ENCODE measurements at regions not wholly inside any gene's neighbourhood (a gene's known extent, or its start where the extent isn't known, plus 50 kb on each side); places are given as distances from the start of the nearest gene placed in this dataset.
A peak's percentile ranks its signal among the peaks of the same experiment; 100 is the strongest.
"Not testable (repeated sequence)": the region's sequence is repeated elsewhere in the genome, so short reads cannot be mapped to it uniquely, and the experiment has no call there.

- no peak for DNase-seq (ENCODE audit: low read depth)
Measured at GRCh38 chr1:168420177-168420576, 123.6 kb downstream of the XCL2 start.

GRCh38 chr1:168419736-168420135 lies 124.1 kb downstream of the XCL2 start:
- no peak for DNase-seq (ENCODE audit: low read depth)

DNA sequence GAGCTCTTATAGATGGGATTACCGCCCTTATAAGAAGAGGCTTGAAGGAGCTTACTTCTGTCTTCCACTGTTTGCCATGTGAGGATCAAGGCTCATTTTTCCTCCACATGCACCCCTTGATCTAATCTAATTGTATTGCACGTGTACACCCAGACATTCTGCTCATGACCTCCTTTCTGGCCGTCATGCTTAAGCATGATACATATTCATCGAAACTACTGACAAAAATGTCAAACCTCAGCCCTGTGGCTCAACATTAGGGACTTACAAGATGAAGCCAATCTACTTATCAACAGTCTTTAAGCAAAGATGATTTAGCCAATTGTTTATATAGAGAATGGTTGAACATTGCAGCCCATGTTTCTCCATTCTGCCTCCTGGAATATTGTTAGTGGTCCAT lies 127.6 kb downstream of the XCL2 start:
- no peak for DNase-seq (ENCODE audit: low read depth)

GRCh38 chr1:168414914-168415313 lies 128.9 kb downstream of the XCL2 start:
- DNase-seq (ENCODE audit: low read depth) = no peak

GRCh38 chr1:168410464-168410863 lies 129.8 kb downstream of the TBX19 start:
- no peak for DNase-seq (ENCODE audit: low read depth)

- DNase-seq (ENCODE audit: low read depth) = peak; percentile 34
Measured at GRCh38 chr1:168408884-168409283, 128.2 kb downstream of the TBX19 start.

DNA sequence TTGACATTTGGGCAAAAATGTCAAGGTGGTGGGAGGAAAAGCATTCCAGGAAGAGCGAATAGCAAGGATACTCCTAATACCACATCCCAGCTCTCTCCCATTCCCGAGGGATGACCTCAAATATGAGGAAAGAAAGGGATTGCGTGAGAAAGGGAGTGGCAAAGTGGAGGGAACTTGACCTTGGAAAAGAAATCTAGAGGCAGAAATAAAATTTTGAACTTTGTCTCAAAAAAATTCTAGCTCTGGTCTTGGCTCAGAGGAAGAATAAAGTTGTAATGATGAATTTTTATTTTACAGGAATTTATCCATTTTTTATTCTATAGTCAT lies 127.8 kb downstream of the TBX19 start:
- DNase-seq (ENCODE audit: low read depth) = no peak

DNA sequence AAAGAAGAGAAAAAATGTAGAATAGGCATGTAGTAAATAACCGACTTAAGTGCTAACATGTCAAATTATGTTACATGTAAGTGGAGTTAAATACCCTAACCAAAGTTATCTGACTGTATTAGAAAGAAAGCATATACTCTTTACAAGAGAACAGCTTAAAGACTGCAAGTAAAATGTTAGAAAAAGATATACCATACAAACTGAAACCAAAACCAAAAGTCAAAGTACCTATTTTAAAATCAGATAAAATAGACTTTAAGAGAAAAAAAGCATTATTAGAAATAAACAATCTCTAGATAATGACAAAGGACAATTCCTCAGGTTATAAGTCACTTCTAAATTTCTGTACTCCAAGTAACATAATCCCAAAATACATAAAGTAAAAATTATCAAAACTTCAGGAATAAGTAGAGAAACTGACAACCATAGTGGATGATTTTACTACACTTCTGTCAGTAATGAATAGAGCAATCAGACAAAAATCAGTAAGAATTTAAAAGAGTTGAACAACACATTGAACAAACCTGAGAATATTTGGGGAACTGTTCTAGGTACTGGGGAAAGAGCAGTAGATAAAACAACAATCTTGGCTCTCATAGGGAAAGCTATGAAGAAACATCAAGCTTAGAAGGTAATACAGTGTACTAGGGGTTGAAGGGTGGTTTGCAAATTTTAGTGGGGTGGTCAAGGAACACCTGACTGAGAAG lies 127.3 kb downstream of the TBX19 start:
- DNase-seq (ENCODE audit: low read depth) = no peak

- no peak for DNase-seq (ENCODE audit: low read depth)
Measured at GRCh38 chr1:168405906-168406549, 125.4 kb downstream of the TBX19 start.

DNA sequence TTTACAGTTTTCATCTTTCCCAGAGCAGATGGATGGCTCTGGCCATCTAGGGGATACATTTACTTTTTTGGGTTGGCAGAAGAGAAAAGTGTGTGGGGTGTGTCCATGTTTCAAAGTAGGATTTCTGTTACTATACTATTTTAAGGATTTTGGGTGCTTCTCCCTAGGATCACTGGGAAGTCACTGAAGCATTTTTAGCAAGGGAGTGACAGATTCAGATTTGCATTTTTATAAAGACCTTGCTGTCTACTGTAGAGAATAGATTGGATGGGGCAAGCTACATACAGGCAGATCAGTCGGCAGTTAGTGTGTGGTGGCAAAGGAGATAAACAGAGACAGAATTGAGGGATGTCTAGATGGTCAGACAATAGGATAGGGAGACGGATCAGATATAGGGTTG lies 122.5 kb downstream of the TBX19 start:
- DNase-seq (ENCODE audit: low read depth) = no peak

DNA sequence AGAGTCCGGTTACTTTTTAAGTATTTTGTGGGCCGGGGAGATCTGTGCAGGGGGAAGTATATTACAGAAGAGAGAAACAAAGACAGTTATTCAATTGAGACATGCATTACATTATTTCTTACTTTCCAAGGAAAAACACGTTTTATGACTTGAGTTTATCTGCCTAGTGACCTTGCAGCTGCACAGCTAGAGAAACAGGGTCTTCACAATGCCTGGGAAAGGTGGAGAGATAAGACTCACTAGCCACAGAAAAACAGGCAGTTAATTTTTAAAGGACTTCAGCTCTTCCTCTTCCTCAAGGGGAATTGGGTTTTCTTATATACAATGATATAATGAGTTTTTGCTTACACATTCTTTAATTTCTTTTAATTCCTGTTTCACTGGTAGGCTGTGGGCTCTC lies 121.8 kb downstream of the TBX19 start:
- DNase-seq (ENCODE audit: low read depth) = not testable (repeated sequence)

DNA sequence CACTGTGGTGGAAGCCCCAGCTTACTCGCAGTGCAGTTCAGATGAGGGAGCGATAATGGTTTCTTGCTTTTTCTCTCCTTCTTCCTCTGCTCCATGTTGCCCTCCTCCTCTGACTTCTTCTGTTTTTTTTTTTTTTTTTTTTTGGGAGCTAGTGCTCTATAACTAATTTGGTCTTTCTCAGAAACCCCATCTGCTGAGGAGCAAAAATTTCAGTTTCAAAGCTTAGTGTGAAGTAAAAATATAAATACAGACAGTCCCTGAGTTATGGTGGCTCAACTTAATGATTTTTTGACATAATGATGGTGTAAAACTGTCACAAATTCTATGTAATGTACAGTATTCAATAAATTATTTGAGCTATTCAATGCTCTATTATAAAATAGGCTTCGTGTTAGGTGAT lies 120.7 kb downstream of the TBX19 start:
- no peak for DNase-seq (ENCODE audit: low read depth)

GRCh38 chr1:168400139-168400538 lies 119.5 kb downstream of the TBX19 start:
- DNase-seq (ENCODE audit: low read depth) = no peak

GRCh38 chr1:168397806-168398205 lies 117.1 kb downstream of the TBX19 start:
- DNase-seq (ENCODE audit: low read depth) = no peak

- DNase-seq (ENCODE audit: low read depth) = no peak
Measured at GRCh38 chr1:168396940-168397684, 116.4 kb downstream of the TBX19 start.

DNA sequence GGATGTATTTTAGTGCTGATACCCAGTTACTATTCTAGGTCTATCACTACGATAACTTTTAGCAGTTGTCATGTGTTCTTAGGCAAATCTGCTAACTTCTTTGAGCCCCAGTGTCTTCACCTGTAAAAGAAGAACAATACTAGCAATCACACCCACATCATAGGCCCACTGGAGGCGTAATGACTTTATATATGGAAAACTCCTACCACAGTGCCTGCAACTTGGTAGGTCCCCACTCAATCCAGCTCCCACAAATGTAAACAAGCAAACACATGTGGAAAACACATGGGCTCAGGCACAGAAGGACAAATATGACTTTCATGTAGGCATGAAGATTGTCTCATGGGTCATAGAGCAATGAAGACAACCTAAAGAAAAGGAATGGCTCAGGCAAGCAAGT lies 115.8 kb downstream of the TBX19 start:
- DNase-seq (ENCODE audit: low read depth) = no peak

DNA sequence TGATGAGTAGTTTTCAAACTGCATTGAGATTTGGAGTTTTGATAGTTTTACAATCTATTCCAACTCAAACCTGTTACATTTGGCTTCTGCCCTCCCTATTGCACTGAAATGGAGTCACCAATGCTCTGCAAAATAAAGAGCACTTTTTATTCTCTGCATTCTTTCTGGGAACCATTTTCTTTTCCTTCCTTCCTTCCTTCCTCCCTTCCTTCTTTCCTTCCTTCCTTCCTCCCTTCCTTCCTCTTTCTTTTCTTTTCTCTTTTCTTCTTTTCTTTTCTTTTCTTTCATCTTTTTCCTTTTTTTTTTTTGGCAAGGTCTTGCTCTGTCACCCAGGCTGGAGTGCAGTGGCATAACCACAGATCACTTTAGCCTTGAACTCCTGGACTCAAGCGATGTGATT lies 114.2 kb downstream of the TBX19 start:
- no peak for DNase-seq (ENCODE audit: low read depth)

- no peak for DNase-seq (ENCODE audit: low read depth)
Measured at GRCh38 chr1:168392958-168393549, 112.4 kb downstream of the TBX19 start.

GRCh38 chr1:168391851-168392681 lies 111.4 kb downstream of the TBX19 start:
- no peak for DNase-seq (ENCODE audit: low read depth)

- no peak for DNase-seq (ENCODE audit: low read depth)
Measured at GRCh38 chr1:168390271-168390670, 109.6 kb downstream of the TBX19 start.

DNA sequence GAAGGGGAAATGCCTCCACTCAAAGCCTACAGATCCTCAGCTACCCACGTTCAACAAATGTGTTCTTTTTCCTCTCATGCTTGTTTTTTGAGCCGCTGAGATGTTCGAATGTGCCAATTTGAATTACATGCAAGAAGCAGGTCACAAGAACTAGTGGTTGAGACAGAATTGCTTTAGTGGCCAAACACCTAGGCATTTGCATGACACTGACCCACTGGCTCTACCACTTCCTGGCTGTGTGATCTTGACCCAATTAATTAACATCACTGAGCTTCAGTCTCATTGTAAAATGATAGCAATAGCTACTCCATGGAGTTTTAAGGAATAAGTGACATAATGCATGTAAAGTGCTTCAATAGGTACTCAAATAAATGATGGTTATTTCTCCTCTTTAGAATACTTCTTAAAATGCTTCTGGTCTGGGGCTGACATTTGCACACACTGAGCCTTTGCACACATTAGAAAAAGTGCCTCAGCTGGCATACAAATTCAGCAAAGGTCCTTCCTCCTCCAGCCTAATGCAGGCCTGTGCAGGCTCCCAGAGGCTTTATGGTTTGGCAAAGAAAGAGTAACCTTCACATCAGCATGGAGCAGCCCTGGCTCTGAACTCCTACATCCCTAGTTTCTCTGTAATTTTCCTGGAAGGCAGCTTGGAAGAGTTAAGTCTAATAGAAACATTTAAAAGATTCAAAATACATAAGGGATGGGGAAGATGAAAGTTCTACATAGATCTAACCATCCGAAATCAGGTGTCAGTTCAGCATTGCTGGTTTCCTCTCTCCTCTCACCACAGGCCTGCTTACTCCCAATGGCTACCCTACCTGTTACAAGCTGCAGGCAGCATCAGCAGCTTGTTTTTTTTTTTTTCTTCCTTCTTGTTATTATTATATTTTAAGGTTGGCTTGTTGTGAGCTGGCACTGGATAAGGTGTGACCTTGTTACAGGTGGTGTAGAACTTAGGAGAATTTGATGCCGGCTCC lies 107.4 kb downstream of the TBX19 start:
- no peak for DNase-seq (ENCODE audit: low read depth)

Data from stimulated activated CD8-positive, alpha-beta memory T cell treated with anti-CD3 and anti-CD28 coated beads, Interleukin-4, amount 100 ng/mL, for 24 hours (primary cell).